Cardiac muscle cell (in vitro differentiated cells and primary cell): ENCODE measurements at regions not wholly inside any gene's neighbourhood (a gene's known extent, or its start where the extent isn't known, plus 50 kb on each side); places are given as distances from the start of the nearest gene placed in this dataset.
A peak's percentile ranks its signal among the peaks of the same experiment; 100 is the strongest.

Experiments used
- DNase-seq, 2 donors: peaks; one replicate each; pipeline versions ENCODE4 v3.0.0 to v3.0.0-alpha.2; 2010 to 2017; ENCODE audit warnings: low read depth in 1 of 2, low spot score in 1 of 2
- H3K27ac ChIP-seq: fragments of 200-600 bp; sonication (generic); 2 replicates; pipeline ENCODE4 v1.5.1; 2016
- H3K27me3 ChIP-seq: fragments of 200-600 bp; sonication (generic); 2 replicates; pipeline ENCODE4 v1.6.0; 2016; ENCODE audit warnings: control low read depth
- H3K36me3 ChIP-seq: fragments of 200-600 bp; sonication (generic); 2 replicates; pipeline ENCODE4 v1.5.1; 2016; ENCODE audit warnings: control low read depth
- H3K4me1 ChIP-seq: fragments of 200-600 bp; sonication (generic); 2 replicates; pipeline ENCODE4 v1.8.1; 2017; ENCODE audit warnings: low read depth, mild to moderate bottlenecking, mixed run types
- H3K4me3 ChIP-seq: fragments of 200-600 bp; sonication (generic); 2 replicates; pipeline ENCODE4 v1.5.1; 2016; ENCODE audit warnings: mild to moderate bottlenecking
- H3K9me3 ChIP-seq: fragments of 200-600 bp; sonication (generic); 2 replicates; pipeline ENCODE4 v1.5.1; 2017; ENCODE audit warnings: low read depth, mild to moderate bottlenecking, control low read depth
- CTCF ChIP-seq: IDR thresholded peaks from 2 replicates; pipeline ENCODE4 v1.5.1; 2012; ENCODE audit warnings: low read depth, mild to moderate bottlenecking, low read length

- DNase-seq, result no peak
- H3K27me3 ChIP-seq, result peaks cover 11% of the 10 kb centered on the region
- H3K4me3 ChIP-seq, result no peak overlapping the region
- no peaks in the 10 kb centered on the region for H3K4me1 ChIP-seq
- no peak for TF ChIP-seq CTCF
- no peak overlapping the region for H3K27ac ChIP-seq
- no peaks in the 10 kb centered on the region for H3K36me3 ChIP-seq
- no peaks in the 10 kb centered on the region for H3K9me3 ChIP-seq
These were observed 149.4 kb downstream of the SNAPC1 start for GRCh38 chr14:61911574-61911973.

DNA sequence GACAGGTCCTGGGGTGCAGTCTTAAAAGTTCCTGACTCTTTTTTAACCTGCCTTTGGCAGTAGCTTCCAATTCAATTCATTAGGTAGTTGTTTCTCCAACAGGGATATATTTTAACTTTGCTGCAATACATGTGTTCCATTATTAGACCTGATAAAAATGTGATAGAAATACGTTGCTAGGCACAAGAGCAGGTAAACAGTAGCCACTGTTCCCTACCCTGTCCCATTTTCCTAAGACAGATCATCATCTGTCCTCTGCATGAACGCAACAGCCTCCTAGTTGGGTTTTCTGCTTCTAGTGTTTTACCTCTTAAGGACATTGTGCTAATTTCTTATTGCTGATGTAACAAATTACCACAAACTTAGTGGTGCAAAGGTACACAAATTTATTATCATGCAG lies 156.8 kb downstream of the SNAPC1 start:
- H3K4me3 ChIP-seq, result no peak overlapping the region
- H3K27me3 ChIP-seq, result no peaks in the 10 kb centered on the region
- no peaks in the 10 kb centered on the region for H3K36me3 ChIP-seq
- TF ChIP-seq CTCF, result no peak
- H3K27ac ChIP-seq, result no peak overlapping the region
- no peaks in the 10 kb centered on the region for H3K4me1 ChIP-seq
- H3K9me3 ChIP-seq, result no peaks in the 10 kb centered on the region
- DNase-seq, result no peak

DNA sequence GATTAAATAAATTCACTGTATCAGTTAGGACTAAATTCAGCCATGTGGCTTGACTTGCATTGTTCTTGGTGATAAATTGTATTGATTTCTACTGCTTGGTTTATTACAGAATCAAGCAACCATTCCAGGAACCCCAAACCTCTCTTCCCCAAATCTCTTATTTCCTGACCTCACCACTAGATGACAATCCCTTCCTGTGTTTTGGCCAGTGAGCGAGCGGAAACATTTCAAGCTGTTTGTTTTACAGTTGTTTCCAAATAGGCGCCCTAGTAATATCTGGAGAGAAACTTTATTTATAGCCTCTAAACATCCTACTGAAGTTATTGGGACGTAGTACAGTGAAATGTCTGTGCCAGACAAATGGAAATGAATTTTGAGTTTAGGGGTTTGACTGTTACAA lies 161.1 kb downstream of the SNAPC1 start:
- peak; percentile 15 for TF ChIP-seq CTCF
- H3K36me3 ChIP-seq, result no peaks in the 10 kb centered on the region
- H3K9me3 ChIP-seq, result no peaks in the 10 kb centered on the region
- no peaks in the 10 kb centered on the region for H3K4me1 ChIP-seq
- H3K4me3 ChIP-seq, result no peak overlapping the region
- DNase-seq, result peak in 1 of 2 donors; percentile 5
- H3K27ac ChIP-seq, result no peak overlapping the region
- H3K27me3 ChIP-seq, result no peaks in the 10 kb centered on the region

- no peak for TF ChIP-seq CTCF
- no peak overlapping the region for H3K4me3 ChIP-seq
- H3K27me3 ChIP-seq, result no peaks in the 10 kb centered on the region
- H3K4me1 ChIP-seq, result no peaks in the 10 kb centered on the region
- H3K27ac ChIP-seq, result no peak overlapping the region
- no peaks in the 10 kb centered on the region for H3K36me3 ChIP-seq
- H3K9me3 ChIP-seq, result no peaks in the 10 kb centered on the region
- DNase-seq, result peak; percentile 7 to 23
These were observed 162.8 kb downstream of the SNAPC1 start for GRCh38 chr14:61925043-61925442.

DNA sequence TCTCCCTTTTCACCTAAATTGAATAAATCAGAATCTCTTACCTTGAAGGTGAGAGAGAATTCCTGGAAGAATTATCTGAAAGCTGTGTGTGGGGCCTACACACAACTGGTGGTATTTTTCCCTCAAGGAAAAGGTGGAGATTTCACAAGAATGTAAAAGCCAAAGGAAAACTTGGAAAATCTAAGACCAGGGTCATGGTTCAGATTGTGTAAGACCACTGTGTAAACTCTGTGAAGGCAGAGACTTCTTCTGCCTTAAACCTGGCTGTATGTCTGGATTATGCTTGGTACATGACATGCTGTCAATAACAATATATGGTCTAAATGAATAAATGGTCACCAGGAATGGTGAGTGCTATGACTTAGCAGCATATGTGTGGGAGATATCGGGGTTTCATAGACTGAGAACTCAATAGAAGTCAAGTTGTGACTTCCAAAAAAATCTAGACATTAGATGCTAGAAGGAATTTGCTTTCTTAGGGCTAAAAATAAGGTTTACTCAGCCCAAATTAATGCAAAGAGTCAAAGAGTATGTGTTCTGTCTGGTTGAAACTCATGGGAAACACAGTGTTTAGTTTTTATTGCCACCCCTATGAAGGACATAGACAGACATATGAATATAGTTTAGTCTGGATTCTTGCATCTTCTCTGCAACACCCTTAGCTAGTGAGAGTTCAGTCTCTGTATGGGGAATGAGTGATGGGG lies 163.7 kb downstream of the SNAPC1 start:
- TF ChIP-seq CTCF, result no peak
- no peak for DNase-seq
- Histone ChIP-seq H3K27me3 (no peaks in the 10 kb centered on the region), H3K4me3 (no peak overlapping the region), H3K9me3 (no peaks in the 10 kb centered on the region), H3K4me1 (no peaks in the 10 kb centered on the region), H3K36me3 (no peaks in the 10 kb centered on the region), H3K27ac (no peak overlapping the region)
